GM12878 (cell line): ENCODE measurements at regions not wholly inside any gene's neighbourhood (a gene's known extent, or its start where the extent isn't known, plus 50 kb on each side); places are given as distances from the start of the nearest gene placed in this dataset.

Experiments
- ATAC-seq: fragments of 200-7000 bp; cut with Tn5 transposase; 3 replicates; pipeline ENCODE4 v1.9.1; 2020; ENCODE audit warnings: mild to moderate bottlenecking, moderate library complexity
- BruUV-seq: library from RNA; stranded (reverse); fragments of 400-500 nt; replicated peaks from 2 replicates; lab custom pipeline; 2021; lab: Mats Ljungman, UMichigan
- CTCF ChIA-PET: fragments of 300-600 bp; sonication (Branson Sonifier 250); formaldehyde crosslinking; extraction: SDS; loops from one replicate; lab custom pipeline; 2021; ENCODE audit warnings: inconsistent platforms; lab: Yijun Ruan, JAX
- POLR2A ChIA-PET: fragments of 350-600 bp; formaldehyde crosslinking; extraction: SDS; loops from one replicate; lab custom pipeline; 2021; ENCODE audit warnings: inconsistent platforms; lab: Charles Lee
- RAD21 ChIA-PET: fragments of 300-600 bp; sonication (Branson Sonifier 250); formaldehyde crosslinking; loops from one replicate; lab custom pipeline; 2023; ENCODE audit warnings: antibody characterized with exemption; ENCODE audit not compliant: unreplicated experiment; lab: Charles Lee
- SMC1A ChIA-PET: fragments of 300-600 bp; sonication (Branson Sonifier 250); formaldehyde crosslinking; loops from one replicate; lab custom pipeline; 2023; ENCODE audit not compliant: unreplicated experiment, uncharacterized antibody; lab: Charles Lee
- DNase-seq: peaks from one replicate; pipeline ENCODE4 v3.0.0-alpha.2; 2011; ENCODE audit warnings: low read depth, low spot score
- FAIRE-seq: peaks from 3 replicates; lab custom pipeline; 2011; peaks lifted over from hg19 to GRCh38; lab: Jason Lieb, UNC
- H2AFZ ChIP-seq: 2 replicates; pipeline ENCODE4 v1.6.0; 2011; ENCODE audit warnings: low read depth, low read length, control low read depth; ENCODE audit not compliant: control insufficient read depth
- H3K27ac ChIP-seq: 2 replicates; pipeline ENCODE4 v1.5.1; 2011; ENCODE audit warnings: control low read depth; ENCODE audit not compliant: control insufficient read depth, insufficient read depth
- H3K27me3 ChIP-seq, 2 experiments: replicated peaks in 1 of 2; 2 replicates each; pipeline versions ENCODE4 v1.6.0 to v1.6.1; 2011; ENCODE audit warnings: low read length in 1 of 2; ENCODE audit not compliant: control insufficient read depth in 2 of 2, insufficient read depth in 2 of 2
- H3K36me3 ChIP-seq, 2 experiments: 2 replicates each; pipeline ENCODE4 v1.5.1; 2011; ENCODE audit warnings: low read length in 1 of 2; ENCODE audit not compliant: control insufficient read depth in 2 of 2, insufficient read depth in 2 of 2
- H3K4me1 ChIP-seq: 2 replicates; pipeline ENCODE4 v1.6.1; 2011; ENCODE audit warnings: mild to moderate bottlenecking, low read length, moderate library complexity, mixed read lengths; ENCODE audit not compliant: control insufficient read depth, insufficient read depth
- H3K4me2 ChIP-seq: 2 replicates; pipeline ENCODE4 v1.6.0; 2011; ENCODE audit warnings: control low read depth; ENCODE audit not compliant: control insufficient read depth, insufficient read depth
- H3K4me3 ChIP-seq: fragments of 200-600 bp; sonication (generic); 2 replicates; pipeline ENCODE4 v1.5.1; 2016
- H3K79me2 ChIP-seq: 2 replicates; pipeline ENCODE4 v1.6.0; 2011; ENCODE audit warnings: low read length; ENCODE audit not compliant: control insufficient read depth, insufficient read depth
- H3K9ac ChIP-seq: 2 replicates; pipeline ENCODE4 v1.8.0; 2011; ENCODE audit warnings: low read length, control low read depth, mixed read lengths; ENCODE audit not compliant: control insufficient read depth, insufficient read depth
- H3K9me3 ChIP-seq: replicated peaks from 3 replicates; pipeline ENCODE4 v1.5.1; 2011; ENCODE audit warnings: mild to moderate bottlenecking, low read length; ENCODE audit not compliant: control insufficient read depth, insufficient read depth
- H4K20me1 ChIP-seq: 2 replicates; pipeline ENCODE4 v1.6.0; 2011; ENCODE audit not compliant: control insufficient read depth, insufficient read depth
- ATF7 ChIP-seq: fragments of 450-650 bp; IDR thresholded peaks from 2 replicates; pipeline ENCODE4 v1.6.1; 2016; ENCODE audit warnings: low read depth, mild to moderate bottlenecking
- BACH1 ChIP-seq: fragments of 450-650 bp; IDR thresholded peaks from 2 replicates; pipeline ENCODE4 v1.6.1; 2017; ENCODE audit warnings: mild to moderate bottlenecking, borderline replicate concordance
- BMI1 ChIP-seq: fragments of 450-650 bp; IDR thresholded peaks from 2 replicates; pipeline ENCODE4 v1.6.1; 2016; ENCODE audit warnings: mild to moderate bottlenecking, moderate library complexity, borderline replicate concordance
- DPF2 ChIP-seq: fragments of 450-650 bp; IDR thresholded peaks from 2 replicates; pipeline ENCODE4 v1.6.1; 2017; ENCODE audit warnings: mild to moderate bottlenecking
- EED ChIP-seq: sonication (generic); IDR thresholded peaks from 2 replicates; pipeline ENCODE4 v1.6.1; 2016; ENCODE audit warnings: antibody characterized with exemption, low read depth
- EP300 ChIP-seq, 2 experiments: fragments of 150-350 bp in 1 of 2; IDR thresholded peaks; 2 replicates each; pipeline ENCODE4 v1.6.1; 2011 to 2012; ENCODE audit warnings: low read depth in 2 of 2, low read length in 2 of 2, borderline replicate concordance in 1 of 2, improper control_type of control experiment in 1 of 2, inconsistent platforms in 1 of 2; ENCODE audit not compliant: control insufficient read depth in 1 of 2
- IKZF1 ChIP-seq: fragments of 450-650 bp; conservative IDR thresholded peaks from 2 replicates; pipeline ENCODE4 v1.6.1; 2017; ENCODE audit warnings: antibody characterized with exemption, mild to moderate bottlenecking
- IKZF2 ChIP-seq, 2 experiments: fragments of 450-650 bp; IDR thresholded peaks; 2 replicates each; pipeline ENCODE4 v1.6.1; 2017; ENCODE audit warnings: mild to moderate bottlenecking in 2 of 2, moderate library complexity in 2 of 2
- JUND ChIP-seq: IDR thresholded peaks from 2 replicates; pipeline ENCODE4 v1.6.1; 2012; ENCODE audit warnings: low read depth, mild to moderate bottlenecking, low read length, improper control_type of control experiment, moderate library complexity
- MEF2B ChIP-seq: fragments of 450-650 bp; IDR thresholded peaks from 2 replicates; pipeline ENCODE4 v1.6.1; 2018; ENCODE audit warnings: mild to moderate bottlenecking, moderate library complexity; ENCODE audit not compliant: partially characterized antibody, poor library complexity, severe bottlenecking
- MLLT1 ChIP-seq: fragments of 450-650 bp; IDR thresholded peaks from 2 replicates; pipeline ENCODE4 v1.6.1; 2016; ENCODE audit warnings: mild to moderate bottlenecking
- MTA2 ChIP-seq: fragments of 450-650 bp; IDR thresholded peaks from 2 replicates; pipeline ENCODE4 v1.6.1; 2016; ENCODE audit warnings: low read depth, mild to moderate bottlenecking, moderate library complexity
- MXI1 ChIP-seq: fragments of 150-350 bp; IDR thresholded peaks from 2 replicates; pipeline ENCODE4 v1.6.1; 2011; ENCODE audit warnings: low read depth, mild to moderate bottlenecking, inconsistent platforms, low read length, improper control_type of control experiment
- NBN ChIP-seq: fragments of 450-650 bp; IDR thresholded peaks from 2 replicates; pipeline ENCODE4 v1.6.1; 2016
- NR2C1 ChIP-seq: fragments of 450-650 bp; IDR thresholded peaks from 2 replicates; pipeline ENCODE4 v1.6.1; 2017; ENCODE audit warnings: antibody characterized with exemption, mild to moderate bottlenecking, moderate library complexity
- NR2F1 ChIP-seq: fragments of 450-650 bp; conservative IDR thresholded peaks from 2 replicates; pipeline ENCODE4 v1.6.1; 2017; ENCODE audit warnings: mild to moderate bottlenecking
- POLR2AphosphoS2 ChIP-seq: IDR thresholded peaks from 2 replicates; pipeline ENCODE4 v1.6.1; 2011; ENCODE audit warnings: low read depth, mild to moderate bottlenecking, low read length, improper control_type of control experiment, moderate library complexity
- SIX5 ChIP-seq: IDR thresholded peaks from 2 replicates; pipeline ENCODE4 v1.6.1; 2011; ENCODE audit warnings: mild to moderate bottlenecking, low read depth, low read length, moderate library complexity; ENCODE audit not compliant: severe bottlenecking
- TARDBP ChIP-seq: IDR thresholded peaks from 2 replicates; pipeline ENCODE4 v1.6.1; 2016; ENCODE audit warnings: borderline replicate concordance
- WRNIP1 ChIP-seq: IDR thresholded peaks from 2 replicates; pipeline ENCODE4 v1.6.1; 2011; ENCODE audit warnings: low read depth, low read length, improper control_type of control experiment, borderline replicate concordance
- ZNF207 ChIP-seq: fragments of 450-650 bp; IDR thresholded peaks from 2 replicates; pipeline ENCODE4 v1.6.1; 2014; ENCODE audit warnings: antibody characterized with exemption, mild to moderate bottlenecking, borderline replicate concordance
- ZNF384 ChIP-seq: IDR thresholded peaks from 2 replicates; pipeline ENCODE4 v1.6.1; 2012; ENCODE audit warnings: low read depth, mild to moderate bottlenecking, low read length, improper control_type of control experiment, borderline replicate concordance
- WGBS: methylation state at CpG from one replicate; pipeline ENCODE4 v1.1.6; 2016; ENCODE audit warnings: low lambda C conversion rate; ENCODE audit not compliant: insufficient replicate concordance, insufficient coverage; ENCODE audit errors: missing lambda C conversion rate; 5-methylcytosine and 5-hydroxymethylcytosine counted together
- in situ Hi-C: fragments of 300-500 bp; cut with MboI; formaldehyde crosslinking; loops from 9 replicates; pipeline ENCODE4 v1.14.3; 2018; ENCODE audit warnings: mixed read lengths
- intact Hi-C: fragments of 100-400 bp; cut with micrococcal nuclease; formaldehyde crosslinking; loops from one replicate; pipeline ENCODE4 v1.14.2; 2022; ENCODE audit not compliant: unreplicated experiment
- TF ChIP-seq, protein P1 (sequence below): fragments of 450-650 bp; IDR thresholded peaks from 2 replicates; pipeline ENCODE4 v1.6.1; 2017; ENCODE audit warnings: low read depth, mild to moderate bottlenecking, moderate library complexity

DNA sequence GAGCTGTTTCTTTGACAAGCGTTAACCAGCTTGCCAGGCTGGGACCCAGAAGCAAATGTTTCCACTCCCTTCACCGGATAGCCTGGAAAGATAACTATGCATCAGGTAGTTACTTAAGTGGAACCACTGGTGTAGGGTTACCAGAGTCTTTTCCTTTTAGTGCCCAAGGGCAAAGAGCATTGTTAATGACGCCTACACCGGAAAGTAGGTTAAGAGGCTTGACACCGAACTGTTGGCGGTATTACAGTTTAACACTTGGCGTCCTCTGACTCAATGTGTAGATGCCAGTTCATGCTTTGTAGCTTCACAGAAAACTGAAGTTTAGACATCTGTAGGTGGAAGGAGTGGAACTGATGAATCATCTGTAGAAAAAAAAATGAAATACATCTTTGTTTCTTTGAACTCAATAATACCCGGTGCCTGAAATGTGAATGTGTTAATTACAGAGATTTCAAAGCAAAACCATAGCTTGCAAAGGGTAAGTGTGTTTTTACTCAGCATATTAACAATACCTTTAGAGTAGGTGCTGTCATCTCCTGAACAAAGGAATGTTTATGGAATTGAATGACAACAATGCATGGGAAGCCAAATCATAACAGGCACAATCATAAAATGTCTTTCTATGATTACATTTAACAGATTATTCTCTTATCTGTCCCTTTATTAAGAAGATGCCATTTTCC, 426.7 kb upstream of the SALL1 start:
- BruUV-seq = no TSS peak
- no peaks in the 10 kb centered on the region for H3K9me3 ChIP-seq
- no peak overlapping the region for H3K9ac ChIP-seq
- H3K4me1 ChIP-seq = no peaks in the 10 kb centered on the region
- no peaks in the 10 kb centered on the region for H3K79me2 ChIP-seq
- no peaks in the 10 kb centered on the region for H3K36me3 ChIP-seq
- ChIA-PET CTCF (interaction anchor here (1.0 kb wide), 1 partner anchor 12 kb away, joined by 3 read pairs; no protein-coding TSS in a partner anchor), RAD21 (interaction anchor here (0.7 to 2.2 kb wide), 6 partner anchors 12 to 342 kb away, joined by 3 to 9 read pairs (median 3); no protein-coding TSS in a partner anchor), SMC1A (interaction anchor here (0.6 to 3.3 kb wide), 8 partner anchors 12 to 795 kb away, joined by 3 to 34 read pairs (median 3); no protein-coding TSS in a partner anchor), POLR2A (interaction anchor here (0.7 to 1.4 kb wide), 2 partner anchors 12 to 21 kb away, joined by 3 read pairs; no protein-coding TSS in a partner anchor)
- ATAC-seq (peak; percentile 88), FAIRE-seq (no peak), DNase-seq (peak; percentile 20)
- no peaks in the 10 kb centered on the region for H4K20me1 ChIP-seq
- H3K4me2 ChIP-seq = no peak overlapping the region
- H3K4me3 ChIP-seq = no peak overlapping the region
- H2AFZ ChIP-seq = no peak overlapping the region
- WGBS = 14% methylated on average over 8 of the region's 8 CpGs
- intact Hi-C loops (loop anchor here (10.0 kb wide), 1 partner anchor 173 kb away; no protein-coding TSS in a partner anchor), in situ Hi-C loops (no loop called here)
- H3K27me3 ChIP-seq = no peaks in the 10 kb centered on the region
- no peak overlapping the region for H3K27ac ChIP-seq
- TF ChIP-seq ATF7 (peak; percentile 75), JUND (0 out of 2 replicates have a peak, but pooled peaks have one; percentile 17), EED (no peak), TARDBP (no peak), ZNF384 (peak; percentile 60; the same call in 1 of the 2 replicates), BMI1 (peak; percentile 69), WRNIP1 (no peak), ZNF207 (no peak), EP300 (IDR thresholded peaks at IDR 0.05; ENCODE audit: borderline replicate concordance in 1 of 2, control insufficient read depth in 1 of 2, low read depth in 2 of 2, low read length in 2 of 2) (peak; percentile 71 to 83; a peak in 2 of 4 replicates), MEF2B (peak; percentile 64), SIX5 (no peak), MLLT1 (0 out of 2 replicates have a peak, but pooled peaks have one; percentile 33), MTA2 (peak; percentile 96), IKZF1 (peak; percentile 74), NBN (0 out of 2 replicates have a peak, but pooled peaks have one; percentile 24), NR2F1 (peak; percentile 97), POLR2AphosphoS2 (no peak), NR2C1 (peak; percentile 49; the same call in 1 of the 2 replicates), DPF2 (peak; percentile 89), MXI1 (peak; percentile 61; the same call in 1 of the 2 replicates), BACH1 (peak; percentile 57; the same call in 1 of the 2 replicates), IKZF2 (IDR thresholded peaks at IDR 0.05) (peak; percentile 80)
- TF ChIP-seq, protein P1, sequence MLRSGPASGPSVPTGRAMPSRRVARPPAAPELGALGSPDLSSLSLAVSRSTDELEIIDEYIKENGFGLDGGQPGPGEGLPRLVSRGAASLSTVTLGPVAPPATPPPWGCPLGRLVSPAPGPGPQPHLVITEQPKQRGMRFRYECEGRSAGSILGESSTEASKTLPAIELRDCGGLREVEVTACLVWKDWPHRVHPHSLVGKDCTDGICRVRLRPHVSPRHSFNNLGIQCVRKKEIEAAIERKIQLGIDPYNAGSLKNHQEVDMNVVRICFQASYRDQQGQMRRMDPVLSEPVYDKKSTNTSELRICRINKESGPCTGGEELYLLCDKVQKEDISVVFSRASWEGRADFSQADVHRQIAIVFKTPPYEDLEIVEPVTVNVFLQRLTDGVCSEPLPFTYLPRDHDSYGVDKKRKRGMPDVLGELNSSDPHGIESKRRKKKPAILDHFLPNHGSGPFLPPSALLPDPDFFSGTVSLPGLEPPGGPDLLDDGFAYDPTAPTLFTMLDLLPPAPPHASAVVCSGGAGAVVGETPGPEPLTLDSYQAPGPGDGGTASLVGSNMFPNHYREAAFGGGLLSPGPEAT = peak; percentile 72
